HCT116 (cell line): ENCODE measurements at regions not wholly inside any gene's neighbourhood (a gene's known extent, or its start where the extent isn't known, plus 50 kb on each side); places are given as distances from the start of the nearest gene placed in this dataset.

Experiments
- ATF3 ChIP-seq: IDR thresholded peaks from 2 replicates; pipeline ENCODE4 v1.6.1; 2012
- CTCF ChIP-seq, 3 experiments: fragments of 200-600 bp in 1 of 3; sonication (generic) in 1 of 3; IDR thresholded peaks in 2 of 3; conservative IDR thresholded peaks in 1 of 3; 2 replicates each; pipeline ENCODE4 v1.5.1; 2012 to 2017; ENCODE audit warnings: low read depth in 2 of 3, low read length in 2 of 3, antibody characterized with exemption in 1 of 3, borderline replicate concordance in 1 of 3, control low read depth in 1 of 3, mild to moderate bottlenecking in 1 of 3, mixed read lengths in 1 of 3, mixed run types in 1 of 3, moderate library complexity in 1 of 3; ENCODE audit not compliant: insufficient read depth in 1 of 3
- EGR1 ChIP-seq: IDR thresholded peaks from 2 replicates; pipeline ENCODE4 v1.6.1; 2012; ENCODE audit warnings: low read depth
- EZH2 ChIP-seq: fragments of 200-600 bp; sonication (generic); IDR thresholded peaks from 2 replicates; pipeline ENCODE4 v1.6.1; 2017; ENCODE audit warnings: antibody characterized with exemption, mixed run types
- EZH2phosphoT487 ChIP-seq: fragments of 200-600 bp; IDR thresholded peaks from 2 replicates; pipeline ENCODE4 v1.6.1; 2018; ENCODE audit warnings: antibody characterized with exemption, borderline replicate concordance
- FOSL1 ChIP-seq: IDR thresholded peaks from 2 replicates; pipeline ENCODE4 v1.6.1; 2012; ENCODE audit warnings: low read depth
- MAX ChIP-seq: IDR thresholded peaks from 2 replicates; pipeline ENCODE4 v1.6.1; 2012
- POLR2A ChIP-seq: IDR thresholded peaks from 2 replicates; pipeline ENCODE4 v1.7.0; 2011; ENCODE audit warnings: borderline replicate concordance; ENCODE audit not compliant: insufficient read depth, insufficient read length; ENCODE audit errors: extremely low read depth
- POLR2AphosphoS5 ChIP-seq: IDR thresholded peaks from 2 replicates; pipeline ENCODE4 v1.6.1; 2011; ENCODE audit warnings: mild to moderate bottlenecking, low read depth, low read length, moderate library complexity
- SIN3A ChIP-seq: IDR thresholded peaks from 2 replicates; pipeline ENCODE4 v1.6.1; 2012; ENCODE audit warnings: low read depth
- SRF ChIP-seq: IDR thresholded peaks from 2 replicates; pipeline ENCODE4 v1.6.1; 2012; ENCODE audit warnings: low read depth
- TCF7L2 ChIP-seq: IDR thresholded peaks from 2 replicates; pipeline ENCODE4 v1.7.0; 2011; ENCODE audit warnings: borderline replicate concordance, inconsistent platforms; ENCODE audit not compliant: insufficient read depth, insufficient read length; ENCODE audit errors: extremely low read depth
- YY1 ChIP-seq: IDR thresholded peaks from 2 replicates; pipeline ENCODE4 v1.6.1; 2011; ENCODE audit warnings: low read length, low read depth, moderate library complexity, mild to moderate bottlenecking; ENCODE audit not compliant: insufficient replicate concordance; ENCODE audit errors: extremely low read depth
- ZNF274 ChIP-seq: fragments of 200-500 bp; sonication (Bioruptor generic); IDR thresholded peaks from 2 replicates; pipeline ENCODE4 v1.6.1; 2014; ENCODE audit warnings: mild to moderate bottlenecking, low read depth, low read length, inconsistent platforms

GRCh38 chr1:36573445-36573844 lies 90.7 kb upstream of the CSF3R start:
- TF ChIP-seq CTCF (IDR thresholded peaks at IDR 0.05 in 2 of 3, conservative IDR thresholded peaks at IDR 0.05 in 1 of 3; ENCODE audit: borderline replicate concordance in 1 of 3, insufficient read depth in 1 of 3, low read depth in 2 of 3, low read length in 2 of 3) (no peak), ZNF274 (no peak), POLR2A (no peak), EZH2phosphoT487 (no peak), FOSL1 (no peak), EZH2 (no peak), POLR2AphosphoS5 (no peak), TCF7L2 (no peak), EGR1 (no peak), SRF (no peak), MAX (no peak), ATF3 (no peak), SIN3A (no peak), YY1 (no peak)
